NCI-H748 treated with DMSO at 0.1 percent for 48 hours (cell line): ENCODE measurements at regions not wholly inside any gene's neighbourhood (a gene's known extent, or its start where the extent isn't known, plus 50 kb on each side); places are given as distances from the start of the nearest gene placed in this dataset.

Experiments
- DNase-seq: peaks from one replicate; lab custom pipeline; 2025; lab: John Stamatoyannopoulos, UW

DNA sequence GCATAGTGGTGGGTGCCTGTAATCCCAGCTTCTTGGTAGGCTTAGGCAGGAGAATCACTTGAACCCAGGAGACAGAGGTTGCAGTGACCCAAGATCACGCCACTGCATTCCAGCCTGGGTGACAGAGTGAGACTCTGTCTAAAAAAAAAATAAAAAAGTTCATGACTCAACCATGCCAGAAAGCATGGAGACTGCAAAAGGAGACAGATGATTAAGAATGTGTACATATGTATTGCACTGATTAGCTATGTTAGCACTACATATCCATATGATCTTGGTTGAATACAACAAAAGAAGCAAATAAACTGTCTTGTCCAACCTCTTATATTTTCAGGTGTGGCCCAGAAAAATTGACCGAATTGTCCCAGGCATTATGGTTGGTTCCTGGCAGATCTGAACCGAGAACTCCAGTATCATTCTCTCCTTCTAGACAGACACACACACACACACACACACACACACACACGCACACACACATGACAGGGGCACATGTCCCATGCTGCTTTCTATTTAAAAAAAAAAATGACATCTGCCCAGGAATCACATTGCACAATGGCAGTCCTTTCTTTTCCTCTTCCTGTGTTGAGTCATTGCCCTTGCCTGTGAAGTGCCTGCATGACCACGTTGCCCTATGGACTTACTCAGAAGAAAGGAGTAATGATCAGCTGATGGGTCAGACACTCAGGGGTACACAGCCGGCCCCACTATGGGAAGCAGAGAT is 65.6 kb downstream of the MYCN start:
- no peak for DNase-seq

DNA sequence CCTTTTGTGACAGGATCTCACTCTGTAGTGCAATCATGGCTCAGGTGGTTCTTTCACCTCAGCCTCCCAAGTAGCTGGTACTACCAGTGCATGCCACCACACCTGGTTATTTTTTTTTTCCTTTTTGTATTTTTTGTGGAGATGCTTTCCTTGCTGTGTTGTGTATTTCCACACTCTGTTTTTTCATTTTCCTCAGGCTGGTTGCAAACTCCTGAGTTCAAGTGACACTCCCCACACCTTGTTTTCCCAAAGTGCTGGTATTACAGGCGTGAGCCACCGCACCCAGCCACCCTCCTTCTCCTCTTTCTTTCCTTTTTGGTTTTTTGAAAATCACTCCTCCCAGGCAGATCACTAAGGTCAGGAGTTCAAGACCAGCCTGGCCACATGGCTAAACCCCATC is 65.0 kb downstream of the MYCN start:
- DNase-seq = no peak

DNA sequence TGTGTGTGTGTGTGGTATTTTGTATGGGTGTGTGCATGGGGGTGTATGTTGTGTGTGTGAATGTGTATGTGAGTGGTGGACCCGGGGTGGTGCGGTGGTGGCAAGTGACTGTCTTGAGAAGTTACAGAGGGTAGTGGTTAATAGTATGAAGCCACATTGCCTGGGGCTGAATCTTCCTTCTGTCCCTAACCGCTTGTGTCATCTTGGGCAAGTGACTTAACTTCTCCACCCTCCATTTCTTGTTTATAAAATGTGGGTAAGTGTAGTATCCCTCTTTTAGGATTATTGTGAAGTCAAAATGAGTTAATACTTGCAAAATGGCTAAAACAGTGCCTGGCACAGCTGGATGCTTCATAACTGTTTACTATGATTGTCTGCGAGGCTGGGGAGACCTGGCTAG is 63.5 kb downstream of the MYCN start:
- DNase-seq = no peak

DNA sequence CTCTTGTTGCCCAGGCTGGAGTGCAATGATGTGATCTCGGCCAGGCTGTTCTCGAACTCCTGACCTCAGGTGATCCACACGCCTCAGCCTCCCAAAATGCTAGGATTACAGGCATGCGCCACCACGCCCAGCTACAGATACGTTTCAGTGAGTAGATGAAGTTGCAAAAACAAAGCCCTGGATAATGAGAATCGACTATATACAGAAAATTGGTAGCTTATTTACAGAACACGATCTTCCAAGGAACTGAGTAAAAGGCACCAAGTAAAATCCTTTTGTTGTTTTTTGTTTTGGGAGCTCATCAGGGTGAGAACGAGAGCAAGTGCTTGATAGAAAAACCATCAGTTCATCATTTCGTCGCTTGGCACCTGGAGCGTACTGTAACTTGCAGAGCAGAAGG is 62.8 kb downstream of the MYCN start:
- DNase-seq = no peak

DNA sequence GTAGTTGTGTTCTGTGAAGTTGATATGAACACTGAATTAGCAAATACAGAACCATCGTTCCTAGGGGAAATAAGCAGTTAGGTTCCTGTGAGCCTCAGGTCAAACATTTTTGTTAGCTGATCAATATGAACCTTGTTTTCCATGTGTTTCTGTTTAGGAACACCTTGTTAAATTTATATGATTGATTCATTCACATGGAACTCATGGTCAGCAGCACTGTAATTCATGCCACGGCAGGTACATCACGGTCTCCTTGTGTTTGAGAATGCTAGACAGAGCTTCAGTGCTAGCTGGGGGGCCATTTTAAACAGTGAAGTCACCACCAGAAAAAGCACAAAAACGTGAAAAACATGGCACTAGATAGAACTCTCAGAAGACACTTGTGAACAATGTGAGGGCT is 62.2 kb downstream of the MYCN start:
- DNase-seq = no peak

DNA sequence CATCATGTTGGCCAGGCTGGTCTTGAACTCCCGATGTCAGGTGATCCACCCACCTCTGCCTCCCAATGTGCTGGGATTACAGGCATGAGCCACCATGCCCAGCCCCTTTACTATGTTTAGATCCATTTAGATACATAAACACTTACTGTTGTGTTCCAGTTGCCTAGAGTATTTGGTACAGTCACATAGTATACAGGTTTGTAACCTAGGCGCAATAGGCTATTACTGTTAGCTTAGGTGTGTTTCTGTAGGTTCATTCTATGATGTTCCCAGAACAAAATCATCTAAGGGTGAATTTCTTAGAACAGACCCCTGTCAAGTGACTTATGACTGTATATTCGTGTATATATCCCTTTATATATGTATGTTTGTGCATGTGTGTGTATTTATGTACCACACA is 61.8 kb downstream of the MYCN start:
- no peak for DNase-seq

DNA sequence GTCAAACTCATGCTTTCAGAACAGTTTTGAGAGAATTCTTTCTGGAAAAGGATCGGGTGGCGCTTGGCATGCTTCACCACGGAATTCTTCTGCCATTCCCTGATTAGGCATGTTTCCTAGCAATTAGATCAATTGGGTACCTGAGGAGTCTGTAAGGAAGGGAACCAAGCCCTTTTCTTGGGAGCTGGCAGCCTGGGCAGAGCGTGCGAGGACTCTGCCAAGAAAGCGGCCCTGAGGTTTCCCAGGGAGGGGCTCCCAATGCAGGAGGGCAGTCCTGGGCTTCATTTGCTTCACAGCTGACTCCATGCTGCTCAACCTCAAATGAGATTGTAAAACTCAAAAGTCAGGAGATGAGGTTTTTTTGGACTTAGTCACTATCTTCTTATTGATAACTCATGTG is 60.3 kb downstream of the MYCN start:
- DNase-seq = no peak

DNA sequence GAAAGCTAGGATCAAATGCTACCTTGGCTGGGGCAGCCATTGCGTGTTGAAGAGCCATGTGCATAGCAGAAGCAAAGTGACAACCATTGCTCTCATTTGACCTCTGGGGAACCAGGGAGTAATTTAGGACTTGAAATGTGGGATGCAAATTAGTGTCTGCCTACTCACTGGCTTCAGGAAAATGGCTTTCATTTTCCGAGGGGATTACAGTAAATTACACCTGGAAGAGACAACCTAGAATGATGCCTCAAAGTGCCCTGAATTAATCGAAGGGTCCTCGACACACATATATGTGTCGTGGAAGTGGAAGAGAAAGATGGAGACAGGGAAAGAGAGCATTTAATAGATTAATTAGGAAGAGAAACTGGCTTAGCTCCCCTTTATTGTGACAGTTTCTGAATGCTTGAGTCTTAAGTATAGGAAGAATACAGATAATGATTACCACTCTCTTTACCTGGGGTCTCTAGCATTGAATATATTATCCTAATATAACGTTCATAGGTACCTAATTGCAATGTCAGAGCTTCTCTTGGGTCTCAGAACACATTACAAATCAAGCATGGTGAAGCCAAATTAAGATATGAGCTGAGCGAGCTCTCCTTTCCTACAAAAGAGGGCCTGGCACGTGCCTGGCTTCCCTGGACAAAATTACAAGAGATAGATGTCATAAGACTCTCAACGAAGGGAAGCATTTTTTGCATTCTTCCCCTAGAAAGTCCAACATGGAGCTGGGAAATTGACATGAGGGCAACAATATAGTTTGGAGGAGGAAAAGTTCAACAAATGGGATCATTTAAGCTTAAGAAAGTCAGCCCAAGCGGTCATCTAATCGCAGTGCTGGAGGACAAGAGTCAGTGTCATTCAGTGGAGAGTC is 59.5 kb downstream of the MYCN start:
- no peak for DNase-seq

DNA sequence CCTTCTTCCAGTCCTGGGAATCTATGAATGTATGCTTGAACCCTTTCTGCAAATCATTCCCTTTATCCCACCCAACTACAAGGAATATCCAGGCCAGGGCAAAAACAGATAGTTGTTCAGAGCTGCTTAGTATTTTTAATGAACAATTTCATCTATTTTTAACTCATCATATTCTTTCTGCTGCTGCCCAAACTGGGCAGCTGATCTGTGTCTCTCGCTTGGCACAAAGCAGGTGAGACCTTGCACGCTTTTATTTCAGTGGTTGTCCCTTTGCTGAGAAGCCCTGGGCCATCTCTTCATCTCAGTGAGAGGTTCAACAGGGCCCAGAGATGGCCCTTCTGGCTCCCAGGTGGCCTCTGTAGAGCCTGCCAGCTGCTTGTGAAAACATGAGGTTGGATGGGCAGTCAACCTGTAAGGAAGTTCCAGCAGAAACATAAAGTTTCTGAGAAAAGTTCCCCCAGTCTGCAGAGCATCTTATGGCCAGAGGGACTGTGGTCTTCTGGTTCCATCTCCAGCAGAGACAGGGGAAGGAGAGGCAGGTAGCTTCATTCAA is 57.5 kb downstream of the MYCN start:
- DNase-seq = no peak

DNA sequence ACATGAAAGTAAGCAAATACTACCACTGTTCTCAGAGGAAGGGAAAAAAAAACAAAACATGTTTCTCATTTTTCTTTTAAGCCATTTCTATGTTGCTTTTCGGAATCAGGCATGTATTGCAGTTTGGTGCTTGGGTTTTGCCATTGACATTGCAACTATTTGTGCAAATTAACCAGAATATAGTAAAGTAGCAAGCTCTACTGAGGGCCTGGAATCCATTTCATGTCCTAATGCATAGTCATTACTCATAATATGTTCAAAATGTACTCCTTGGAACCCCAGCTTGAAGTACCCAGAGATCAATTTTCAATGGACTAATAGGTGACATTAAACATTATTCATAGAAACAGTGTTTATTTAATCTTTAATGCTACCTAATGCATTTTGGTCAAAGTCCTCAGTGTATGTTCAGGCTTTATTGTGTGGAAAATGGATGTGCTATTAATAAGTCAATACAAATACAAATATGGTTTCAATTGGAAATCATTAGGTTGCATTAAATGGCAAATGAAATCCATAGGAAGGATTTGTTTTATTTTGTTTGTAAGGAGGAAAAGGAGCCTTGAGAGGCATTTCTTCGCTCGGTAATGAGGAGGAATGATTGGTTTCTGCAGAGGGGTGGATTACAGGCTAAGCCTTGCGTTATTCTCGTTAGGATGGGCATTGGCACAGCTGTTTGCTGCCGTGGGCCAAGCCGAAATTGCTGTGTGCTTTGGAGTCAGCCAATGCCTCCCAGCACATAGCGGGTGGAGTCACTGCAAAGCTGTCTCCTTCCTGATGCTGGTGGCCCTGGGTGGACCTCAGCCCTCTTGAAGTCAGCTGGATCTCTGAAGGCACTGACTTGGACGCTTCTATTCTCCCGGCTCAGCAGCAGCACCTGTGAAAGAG is 56.4 kb downstream of the MYCN start:
- no peak for DNase-seq
